Esophagus squamous epithelium (tissue), 5 donors: ENCODE measurements at regions not wholly inside any gene's neighbourhood (a gene's known extent, or its start where the extent isn't known, plus 50 kb on each side); places are given as distances from the start of the nearest gene placed in this dataset.

ENCODE experiments used
- DNase-seq: peaks from one replicate; lab custom pipeline; 2025; lab: John Stamatoyannopoulos, UW
- H3K27ac ChIP-seq, 4 donors: fragments of 200-600 bp; sonication (generic); one replicate each; pipeline ENCODE4 v1.5.1; 2016 to 2019; ENCODE audit warnings: mild to moderate bottlenecking in 1 of 4
- H3K27me3 ChIP-seq, 4 donors: fragments of 200-600 bp; sonication (generic); 1 replicate in 3 of 4; 2 replicates in 1 of 4; pipeline versions ENCODE4 v1.5.1 to v1.6.0; 2017 to 2021; ENCODE audit warnings: antibody characterized with exemption in 1 of 4
- H3K36me3 ChIP-seq, 3 donors: fragments of 200-600 bp; sonication (generic); one replicate each; pipeline ENCODE4 v1.5.1; 2016 to 2019
- H3K4me1 ChIP-seq, 3 donors: fragments of 200-600 bp; sonication (generic); one replicate each; pipeline ENCODE4 v1.5.1; 2017 to 2019
- H3K4me3 ChIP-seq, 4 donors: fragments of 200-600 bp; sonication (generic); 1 replicate in 3 of 4; 2 replicates in 1 of 4; pipeline ENCODE4 v1.5.1; 2016 to 2019; ENCODE audit warnings: mild to moderate bottlenecking in 2 of 4, moderate library complexity in 1 of 4
- H3K9me3 ChIP-seq, 3 donors: fragments of 200-600 bp; sonication (generic); one replicate each; pipeline ENCODE4 v1.5.1; 2016 to 2019
- CTCF ChIP-seq, 6 experiments: fragments of 450-650 bp in 4 of 6; fragments of 200-600 bp in 2 of 6; sonication (generic) in 2 of 6; IDR thresholded peaks; one replicate each; pipeline ENCODE4 v1.5.1; 2016 to 2019; ENCODE audit warnings: antibody characterized with exemption in 6 of 6, mild to moderate bottlenecking in 4 of 6, moderate library complexity in 4 of 6
- POLR2A ChIP-seq, 4 donors: fragments of 450-650 bp; IDR thresholded peaks; one replicate each; pipeline ENCODE4 v1.6.1; 2017; ENCODE audit warnings: antibody characterized with exemption in 4 of 4, mild to moderate bottlenecking in 4 of 4, moderate library complexity in 3 of 4
- WGBS, 2 donors: methylation state at CpG; one replicate each; pipeline ENCODE4 v1.1.5; 2018; 5-methylcytosine and 5-hydroxymethylcytosine counted together
- intact Hi-C: fragments of 100-400 bp; cut with DNase I; formaldehyde crosslinking; loops from one replicate; pipeline ENCODE4 v1.15.0; 2022
- donor health status: DM: yes; HTN: yes; CAD: no.

GRCh38 chr5:2272039-2272438 is 389.3 kb upstream of the IRX4 start:
- H3K27ac ChIP-seq, result no peak overlapping the region
- WGBS, 2 donors, result 57 to 68% methylated on average over 6 of the region's 10 CpGs
- no peak for DNase-seq
- H3K36me3 ChIP-seq, result no peaks in the 10 kb centered on the region
- intact Hi-C loops, result no loop called here
- no peaks in the 10 kb centered on the region for H3K4me1 ChIP-seq
- no peak overlapping the region for H3K4me3 ChIP-seq
- TF ChIP-seq CTCF (IDR thresholded peaks at IDR 0.05), result no peak
- no peak for TF ChIP-seq POLR2A (IDR thresholded peaks at IDR 0.05)
- H3K9me3 ChIP-seq, result no peaks in the 10 kb centered on the region
- H3K27me3 ChIP-seq, result peaks cover 0 to 19% (median 0%) of the 10 kb centered on the region in 4 donors

GRCh38 chr5:2271316-2271715 is 388.6 kb upstream of the IRX4 start:
- no peak overlapping the region for H3K27ac ChIP-seq
- peaks cover 0 to 17% (median 0%) of the 10 kb centered on the region in 4 donors for H3K27me3 ChIP-seq
- no peaks in the 10 kb centered on the region for H3K4me1 ChIP-seq
- 42 to 54% methylated on average over 6 to 8 of the region's 8 CpGs for WGBS, 2 donors
- intact Hi-C loops, result no loop called here
- H3K4me3 ChIP-seq, result no peak overlapping the region
- no peak for DNase-seq
- TF ChIP-seq POLR2A (IDR thresholded peaks at IDR 0.05) (no peak), CTCF (IDR thresholded peaks at IDR 0.05) (no peak)
- H3K9me3 ChIP-seq, result no peaks in the 10 kb centered on the region
- H3K36me3 ChIP-seq, result no peaks in the 10 kb centered on the region

- no peaks in the 10 kb centered on the region for H3K36me3 ChIP-seq
- H3K4me3 ChIP-seq, result no peak overlapping the region
- intact Hi-C loops, result no loop called here
- TF ChIP-seq POLR2A (IDR thresholded peaks at IDR 0.05) (no peak), CTCF (IDR thresholded peaks at IDR 0.05) (no peak)
- peaks cover 0 to 9% (median 0%) of the 10 kb centered on the region in 4 donors for H3K27me3 ChIP-seq
- no peaks in the 10 kb centered on the region for H3K4me1 ChIP-seq
- DNase-seq, result no peak
- H3K9me3 ChIP-seq, result no peaks in the 10 kb centered on the region
- 68 to 72% methylated on average over 4 to 8 of the region's 11 CpGs for WGBS, 2 donors
- no peak overlapping the region for H3K27ac ChIP-seq
Measured at GRCh38 chr5:2270467-2270866, 387.7 kb upstream of the IRX4 start.

GRCh38 chr5:2269656-2270055 is 386.9 kb upstream of the IRX4 start:
- no peak for DNase-seq
- 68 to 73% methylated on average over 5 of the region's 5 CpGs for WGBS, 2 donors
- no peaks in the 10 kb centered on the region for H3K4me1 ChIP-seq

GRCh38 chr5:2267991-2268390 is 385.3 kb upstream of the IRX4 start:
- 92 to 98% methylated on average over 13 of the region's 13 CpGs for WGBS, 2 donors
- no peak for TF ChIP-seq POLR2A (IDR thresholded peaks at IDR 0.05)
- no peak for TF ChIP-seq CTCF (IDR thresholded peaks at IDR 0.05)
- no peak for DNase-seq

More at GRCh38 chr5:2269656-2270055, 386.9 kb upstream of the IRX4 start:
- TF ChIP-seq CTCF (IDR thresholded peaks at IDR 0.05), result no peak
- no peak for TF ChIP-seq POLR2A (IDR thresholded peaks at IDR 0.05)
- Histone ChIP-seq H3K27ac (no peak overlapping the region), H3K9me3 (no peaks in the 10 kb centered on the region), H3K36me3 (no peaks in the 10 kb centered on the region), H3K27me3 (peaks cover 0 to 9% (median 0%) of the 10 kb centered on the region in 4 donors), H3K4me3 (no peak overlapping the region)
- intact Hi-C loops, result no loop called here

More at GRCh38 chr5:2267991-2268390, 385.3 kb upstream of the IRX4 start:
- Histone ChIP-seq H3K4me3 (no peak overlapping the region), H3K36me3 (no peaks in the 10 kb centered on the region), H3K9me3 (no peaks in the 10 kb centered on the region), H3K4me1 (no peaks in the 10 kb centered on the region), H3K27ac (no peak overlapping the region), H3K27me3 (peaks cover 0 to 9% (median 0%) of the 10 kb centered on the region in 4 donors)
- intact Hi-C loops, result no loop called here
